ENCODE measurements at regions not wholly inside any gene's neighbourhood (a gene's known extent, or its start where the extent isn't known, plus 50 kb on each side); places are given as distances from the start of the nearest gene placed in this dataset.
"Not testable (repeated sequence)": the region's sequence is repeated elsewhere in the genome, so short reads cannot be mapped to it uniquely, and the experiment has no call there.

DNA sequence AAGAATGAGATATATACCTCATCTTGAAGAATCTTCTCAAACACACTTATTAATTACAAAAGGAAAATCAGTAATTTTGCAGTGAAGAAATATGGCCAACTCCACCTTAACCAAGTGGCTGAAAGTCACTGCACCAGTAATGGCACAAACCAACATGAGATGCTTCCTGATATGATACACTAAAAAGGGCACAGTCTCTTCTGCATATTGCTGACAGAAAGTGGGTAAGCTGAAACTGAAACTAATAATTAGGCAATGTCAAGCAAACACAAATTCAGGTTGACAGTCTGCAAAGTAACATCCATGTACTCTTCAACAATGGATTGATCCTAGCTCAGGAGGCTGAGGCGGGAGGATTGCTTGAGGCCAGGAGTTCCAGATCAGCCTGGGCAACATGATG, 56.1 kb downstream of the ZNF22 start:
- not testable (repeated sequence) for DNase-seq

GRCh38 chr10:45058580-45058979, 57.9 kb downstream of the ZNF22 start:
- no peak for DNase-seq

DNA sequence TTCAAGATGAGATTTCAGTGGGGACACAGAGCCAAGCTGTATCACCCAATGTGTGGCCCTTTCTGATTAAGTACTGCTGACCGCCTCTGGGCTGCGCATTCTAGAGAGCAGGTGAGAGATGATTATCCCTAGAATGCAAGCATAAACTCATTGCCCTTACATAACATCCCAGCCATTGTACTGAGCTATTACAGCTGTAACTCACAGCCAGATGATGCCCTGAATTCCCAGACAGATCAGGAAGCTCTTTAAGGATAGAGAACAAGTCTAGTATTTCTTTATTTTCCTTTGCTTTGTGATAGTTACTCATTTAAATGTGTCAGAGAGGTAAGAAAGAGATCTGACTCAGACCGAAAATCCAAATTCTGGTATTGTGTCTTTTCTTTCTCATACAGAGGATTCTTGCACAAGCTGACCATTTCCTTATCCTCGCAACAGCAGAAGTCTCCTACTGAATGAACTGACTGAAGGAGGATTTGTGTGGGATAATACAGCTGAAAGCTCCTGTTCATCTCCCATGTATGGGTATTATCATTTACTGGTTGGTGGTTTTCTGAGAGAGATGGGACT, 58.4 kb downstream of the ZNF22 start:
- no peak for DNase-seq

DNA sequence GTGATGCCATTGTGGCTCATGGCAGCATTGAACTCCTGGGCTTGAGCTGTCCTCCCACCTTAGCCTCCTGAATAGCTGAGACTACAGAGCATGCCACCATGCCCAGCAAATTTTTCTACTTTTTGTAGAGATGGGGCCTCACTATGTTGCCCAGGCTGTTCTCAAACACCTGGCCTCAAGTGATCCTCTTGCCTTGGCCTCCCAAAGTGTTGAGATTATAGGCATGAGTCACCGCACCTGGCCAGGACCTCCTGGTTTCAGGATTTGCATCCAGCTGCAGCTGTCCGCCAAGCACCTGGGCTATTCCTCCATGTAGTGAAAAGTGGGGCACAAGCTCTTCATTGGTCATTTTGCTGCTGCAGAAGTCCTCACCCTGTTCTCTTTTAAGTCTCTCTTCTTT, 58.9 kb downstream of the ZNF22 start:
- DNase-seq, result no peak

GRCh38 chr10:45061982-45062381, 61.3 kb downstream of the ZNF22 start:
- DNase-seq, result no peak

- no peak for DNase-seq
Observed at GRCh38 chr10:45063591-45064231, 63.0 kb downstream of the ZNF22 start.

DNA sequence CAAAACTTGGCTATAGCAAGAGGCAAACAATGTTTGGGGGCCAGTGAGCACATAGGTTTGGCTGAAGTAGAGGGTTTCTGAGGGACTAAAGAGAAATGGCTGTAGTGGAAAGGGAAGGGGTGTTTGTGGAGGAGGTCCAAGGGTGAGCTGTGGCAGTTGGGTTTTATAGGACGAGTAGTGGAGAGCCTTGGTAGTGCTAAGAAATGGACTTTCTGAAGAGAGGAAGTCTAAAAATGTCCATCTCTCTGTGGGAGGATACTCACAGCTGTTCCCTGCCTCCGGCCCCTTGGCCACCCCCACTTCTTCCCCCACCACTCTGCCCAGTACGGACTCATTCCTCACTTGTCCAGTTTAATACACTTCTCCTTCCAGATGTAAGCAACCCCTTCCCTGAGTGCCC, 64.3 kb downstream of the ZNF22 start:
- DNase-seq, result no peak

- no peak for DNase-seq
Observed at GRCh38 chr10:45071043-45071813, 70.5 kb downstream of the ZNF22 start.

GRCh38 chr10:45075216-45075615, 74.5 kb downstream of the ZNF22 start:
- no peak for DNase-seq

- no peak for DNase-seq
Observed at GRCh38 chr10:45075826-45076380, 75.2 kb downstream of the ZNF22 start.

GRCh38 chr10:45076891-45077290, 76.2 kb downstream of the ZNF22 start:
- DNase-seq, result no peak

GRCh38 chr10:45080331-45080730, 79.6 kb downstream of the ZNF22 start:
- DNase-seq, result no peak

DNA sequence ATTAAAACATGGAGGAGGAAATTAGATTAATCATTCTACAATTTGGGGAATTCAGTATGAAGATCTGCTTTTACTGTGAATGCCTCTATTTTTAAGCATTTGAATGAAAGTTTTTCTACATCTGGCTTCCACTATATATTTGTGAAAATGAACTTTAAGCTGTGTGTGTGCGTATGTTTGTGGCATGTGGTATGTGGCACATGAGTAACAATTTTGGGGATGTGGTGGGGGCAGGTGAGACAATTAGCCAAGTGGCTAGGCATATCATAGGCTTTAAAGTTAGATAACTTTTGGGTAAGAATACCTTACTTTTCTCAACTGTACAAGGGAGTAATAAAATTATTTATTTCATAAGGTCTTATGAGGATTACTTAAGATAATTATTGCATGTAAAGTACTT, 81.5 kb downstream of the ZNF22 start:
- DNase-seq, result no peak

DNA sequence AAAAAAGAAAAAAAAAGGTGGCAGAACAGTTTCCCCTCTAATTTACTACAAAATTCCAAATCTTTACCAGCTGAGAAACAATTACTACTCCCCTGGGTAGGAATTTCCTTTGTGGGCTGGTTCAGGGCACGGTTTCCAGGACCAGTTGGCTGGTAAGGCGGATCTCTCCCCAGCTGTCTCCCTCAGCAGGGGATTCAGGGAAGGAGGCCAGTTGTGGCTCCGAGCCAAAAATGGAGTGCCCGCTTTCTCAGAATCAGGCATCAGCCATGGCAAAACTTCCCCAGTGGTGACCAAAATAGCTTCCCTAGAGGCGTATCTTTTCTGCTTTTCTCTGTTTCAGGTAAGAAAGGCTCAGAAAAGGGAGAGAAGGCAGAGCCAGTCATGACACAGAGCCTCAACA, 91.2 kb downstream of the ZNF22 start:
- DNase-seq, result no peak

- no peak for DNase-seq
Observed at GRCh38 chr10:45093945-45094344, 93.2 kb downstream of the ZNF22 start.

- no peak for DNase-seq
Observed at GRCh38 chr10:45095286-45095685, 94.6 kb downstream of the ZNF22 start.

DNA sequence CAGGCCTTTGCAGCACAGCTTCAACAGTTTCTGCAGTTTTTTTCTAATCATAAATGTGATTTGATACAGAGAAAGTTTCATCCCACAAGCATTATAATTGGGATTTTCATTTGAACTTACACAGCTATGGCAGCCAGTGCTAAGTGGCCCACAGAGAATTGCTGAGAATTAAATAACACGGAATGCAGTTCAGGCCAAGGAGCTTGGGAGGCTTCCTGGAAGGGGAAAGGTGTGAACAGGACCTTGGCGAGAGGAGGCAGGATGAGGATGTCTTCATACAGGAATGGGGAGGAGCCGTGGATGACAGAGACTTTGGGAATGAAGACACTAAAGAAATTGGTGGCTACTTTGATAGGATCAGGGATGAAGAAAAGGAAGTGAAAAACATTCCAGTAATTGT, 95.3 kb downstream of the ZNF22 start:
- no peak for DNase-seq

- no peak for DNase-seq
Observed at GRCh38 chr10:45100429-45100828, 99.7 kb downstream of the ZNF22 start.

GRCh38 chr10:45104674-45105073, 104.0 kb downstream of the ZNF22 start:
- no peak for DNase-seq

DNA sequence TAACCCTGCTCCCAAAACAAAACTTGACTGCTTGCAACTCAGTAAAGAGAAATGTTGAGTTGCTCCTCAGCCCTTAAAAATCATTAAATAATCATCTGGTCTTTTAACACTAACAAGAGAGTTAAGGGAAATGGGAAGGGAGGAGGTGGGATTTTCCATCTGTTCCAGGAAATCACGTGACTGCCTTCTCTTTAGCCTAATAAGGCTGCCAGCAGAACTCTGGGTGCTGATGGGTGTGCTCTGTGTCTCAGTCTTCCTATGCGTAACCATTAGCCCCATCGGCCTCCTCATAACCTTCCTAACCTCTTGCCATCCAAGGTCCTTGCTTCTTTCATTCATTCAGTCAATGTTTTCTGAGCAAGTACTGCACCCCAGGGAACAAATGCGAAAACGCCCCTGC, 104.6 kb downstream of the ZNF22 start:
- DNase-seq, result not testable (repeated sequence)

GRCh38 chr10:45106236-45106856, 105.6 kb downstream of the ZNF22 start:
- DNase-seq, result no peak

DNA sequence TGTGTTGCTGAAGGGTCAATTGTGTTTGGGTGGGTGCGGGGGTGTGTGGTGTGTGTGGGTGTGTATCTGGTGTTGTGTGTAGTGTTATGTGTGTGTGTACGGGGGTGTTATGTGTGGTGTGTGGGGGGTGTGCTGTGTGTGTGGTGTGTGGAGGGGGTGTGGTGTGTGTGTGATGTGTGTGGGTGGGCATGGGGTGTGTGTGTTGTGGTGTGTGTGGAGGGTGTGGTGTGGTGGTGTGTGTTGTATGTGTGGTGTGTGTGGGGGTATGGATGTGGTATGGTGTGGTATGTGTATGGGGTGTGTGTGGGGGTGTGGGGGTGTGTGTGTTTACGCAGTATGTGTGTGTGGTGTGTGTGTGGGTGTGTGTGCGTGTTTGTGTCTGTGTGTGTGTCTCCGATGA, 110.8 kb downstream of the ZNF22 start:
- no peak for DNase-seq

DNA sequence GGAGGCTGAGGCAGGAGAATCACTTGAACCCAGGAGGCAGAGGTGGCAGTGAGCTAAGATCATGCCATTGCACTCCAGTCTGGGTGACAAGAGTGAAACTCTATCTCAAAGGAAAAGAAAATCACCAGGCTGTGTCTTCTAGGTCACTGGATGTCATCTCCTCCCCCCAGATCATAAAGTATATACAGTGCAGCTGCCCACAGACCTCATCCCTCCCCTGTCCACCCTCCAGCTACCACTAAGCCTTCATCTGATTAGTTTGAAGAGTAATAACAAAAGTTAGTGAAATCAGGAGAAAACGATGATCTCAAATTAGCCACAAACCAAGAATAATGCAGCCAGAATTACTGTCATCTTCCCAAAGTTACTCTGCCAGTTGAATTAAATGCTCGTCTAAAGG, 117.2 kb downstream of the ZNF22 start:
- not testable (repeated sequence) for DNase-seq

- DNase-seq, result no peak
Observed at GRCh38 chr10:45118929-45119328, 118.2 kb downstream of the ZNF22 start.
